GM23338 (cell line): ENCODE measurements at regions not wholly inside any gene's neighbourhood (a gene's known extent, or its start where the extent isn't known, plus 50 kb on each side); places are given as distances from the start of the nearest gene placed in this dataset.

Source experiments
- CTCF ChIP-seq, 2 experiments: fragments of 200-600 bp in 1 of 2; sonication (generic) in 1 of 2; conservative IDR thresholded peaks; 2 replicates each; pipeline versions ENCODE4 v1.5.1 to v1.6.1; 2016 to 2017; ENCODE audit warnings: antibody characterized with exemption in 2 of 2, low read depth in 2 of 2, mild to moderate bottlenecking in 2 of 2, moderate library complexity in 1 of 2
- EZH2 ChIP-seq: fragments of 200-600 bp; sonication (generic); IDR thresholded peaks from one replicate; pipeline ENCODE4 v1.8.0; 2017; ENCODE audit warnings: antibody characterized with exemption, mild to moderate bottlenecking, low read depth; ENCODE audit not compliant: unreplicated experiment

DNA sequence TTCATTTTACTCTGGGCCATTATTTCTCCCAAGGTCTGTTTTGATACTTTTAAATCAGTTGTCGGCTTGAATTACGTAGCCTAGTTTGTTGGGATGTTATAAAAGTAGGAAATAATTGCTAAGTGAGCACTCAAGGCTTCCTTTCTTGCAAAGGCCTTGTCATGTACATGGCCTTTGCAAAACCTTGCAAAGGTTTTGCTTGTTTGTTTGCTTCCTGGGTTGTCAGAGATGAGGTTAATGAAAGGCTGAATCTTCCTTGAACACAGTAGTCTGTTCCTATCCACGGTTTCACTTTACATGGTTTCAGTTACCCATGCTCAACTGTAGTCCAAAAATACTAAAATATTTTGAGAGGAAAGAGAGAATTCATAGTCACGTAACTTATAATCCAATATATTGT lies 113.5 kb downstream of the NAA11 start:
- TF ChIP-seq CTCF (conservative IDR thresholded peaks at IDR 0.05; ENCODE audit: low read depth in 2 of 2) (no peak), EZH2 (no peak)
